ENCODE measurements at regions not wholly inside any gene's neighbourhood (a gene's known extent, or its start where the extent isn't known, plus 50 kb on each side); places are given as distances from the start of the nearest gene placed in this dataset.

DNA sequence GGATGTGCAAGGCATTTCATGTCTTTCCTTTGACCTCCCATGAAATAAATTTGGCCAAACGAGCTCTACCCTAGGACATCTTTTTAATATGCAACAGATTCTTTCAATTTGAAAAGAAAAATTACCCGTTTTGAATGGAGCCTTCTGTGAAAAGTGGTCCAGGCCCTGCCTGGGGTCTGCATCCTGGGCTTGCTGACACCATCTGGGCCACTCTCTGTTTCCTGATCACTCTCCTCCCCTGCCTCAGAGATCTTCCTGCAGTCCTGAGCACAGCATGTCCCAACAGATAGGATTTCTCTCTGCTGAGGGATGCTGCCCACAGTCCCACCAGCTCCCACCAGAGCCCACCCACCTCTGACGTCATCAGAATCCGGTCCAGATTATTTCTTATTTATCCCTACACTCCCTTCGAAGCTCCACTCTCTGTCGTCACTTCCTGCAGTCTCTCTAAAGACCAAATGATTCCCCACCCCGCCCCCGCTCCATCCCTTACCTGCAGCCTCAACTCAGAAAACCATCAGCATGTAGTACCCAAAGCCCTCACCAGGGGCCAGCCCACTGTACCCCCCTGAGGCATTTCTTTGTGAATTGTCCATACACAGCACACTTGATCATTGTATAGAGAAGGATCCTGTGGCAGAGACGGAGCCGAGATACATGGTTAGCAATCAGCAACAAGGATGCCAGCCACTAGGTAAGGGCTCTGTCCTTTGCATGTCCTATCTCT lies 192.1 kb upstream of the MGMT start:
- no peak for DNase-seq

DNA sequence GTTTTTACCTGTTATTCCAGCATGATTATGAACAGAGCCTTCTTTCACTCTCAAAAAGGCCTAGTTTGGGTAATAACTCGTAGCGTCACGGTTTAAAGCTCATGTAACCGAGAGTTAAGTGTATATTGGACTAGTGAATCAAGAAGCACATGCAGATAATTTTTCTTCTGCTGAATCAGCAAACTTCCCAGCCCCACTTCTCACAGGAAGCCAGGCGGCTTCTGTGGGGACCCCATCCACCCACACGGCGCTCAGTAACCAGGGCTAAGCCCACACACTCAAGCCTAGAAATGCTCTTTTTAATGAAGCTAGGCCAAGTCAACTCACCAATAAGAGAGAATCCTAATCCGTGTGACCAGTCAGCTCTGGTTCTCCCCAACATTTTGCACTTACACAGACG lies 191.2 kb upstream of the MGMT start:
- DNase-seq: no peak

DNA sequence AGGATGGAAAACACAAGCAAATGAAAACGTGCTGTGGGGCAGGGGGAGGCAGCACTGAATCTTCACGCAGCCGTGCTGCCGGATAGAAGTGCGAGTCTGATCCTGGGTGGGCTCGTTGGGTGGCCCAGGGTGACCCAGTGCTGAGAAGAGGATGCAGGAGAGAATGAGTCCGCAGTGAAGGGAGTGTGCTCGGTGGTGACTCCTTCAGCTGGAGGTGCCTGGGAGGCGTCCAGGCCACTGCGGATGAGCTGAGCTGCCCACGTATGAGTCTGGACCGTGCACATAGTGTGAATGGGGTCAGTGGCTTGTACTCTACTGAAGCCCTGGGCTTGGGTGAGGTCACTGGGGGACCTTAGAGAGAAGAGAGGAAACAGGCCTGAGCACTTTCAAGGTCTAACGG lies 190.0 kb upstream of the MGMT start:
- no peak for DNase-seq

DNA sequence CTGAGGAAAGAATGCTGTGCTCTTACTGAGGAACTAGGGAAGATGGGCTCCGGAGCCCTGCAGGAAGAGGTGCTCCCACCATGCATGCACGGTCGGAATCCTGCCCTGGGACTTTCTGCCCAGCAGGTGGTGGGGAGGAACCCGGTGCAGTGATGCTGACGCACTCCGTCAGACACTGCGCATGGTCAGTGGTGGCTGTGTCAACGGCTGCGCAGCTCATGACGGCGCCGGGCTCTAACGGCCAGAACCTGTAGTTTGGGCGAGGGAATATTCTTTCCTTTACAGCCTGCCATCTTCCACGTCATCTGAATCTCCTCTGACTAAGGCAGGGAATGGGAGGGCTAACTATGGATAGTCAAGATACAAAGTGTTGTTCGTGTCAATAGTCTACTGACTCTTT lies 189.2 kb upstream of the MGMT start:
- no peak for DNase-seq

DNA sequence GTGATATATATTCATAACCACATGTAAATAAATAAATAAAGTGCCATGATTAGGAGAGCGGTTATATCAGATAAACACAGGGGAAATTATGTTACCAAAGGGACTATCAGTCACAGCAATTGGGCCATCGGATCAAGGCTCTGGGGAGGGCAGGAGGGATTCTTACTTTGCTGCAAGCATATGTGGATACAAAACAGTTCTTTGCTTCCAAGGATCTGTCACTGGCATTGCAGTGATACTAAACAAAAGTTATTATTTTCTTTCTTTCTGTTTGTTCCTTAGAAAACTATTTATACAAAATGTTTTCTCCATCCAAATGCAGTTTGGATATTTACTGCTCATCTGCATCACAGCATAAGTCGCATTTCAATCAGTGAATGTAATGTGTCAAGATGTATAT lies 188.4 kb upstream of the MGMT start:
- no peak for DNase-seq

DNA sequence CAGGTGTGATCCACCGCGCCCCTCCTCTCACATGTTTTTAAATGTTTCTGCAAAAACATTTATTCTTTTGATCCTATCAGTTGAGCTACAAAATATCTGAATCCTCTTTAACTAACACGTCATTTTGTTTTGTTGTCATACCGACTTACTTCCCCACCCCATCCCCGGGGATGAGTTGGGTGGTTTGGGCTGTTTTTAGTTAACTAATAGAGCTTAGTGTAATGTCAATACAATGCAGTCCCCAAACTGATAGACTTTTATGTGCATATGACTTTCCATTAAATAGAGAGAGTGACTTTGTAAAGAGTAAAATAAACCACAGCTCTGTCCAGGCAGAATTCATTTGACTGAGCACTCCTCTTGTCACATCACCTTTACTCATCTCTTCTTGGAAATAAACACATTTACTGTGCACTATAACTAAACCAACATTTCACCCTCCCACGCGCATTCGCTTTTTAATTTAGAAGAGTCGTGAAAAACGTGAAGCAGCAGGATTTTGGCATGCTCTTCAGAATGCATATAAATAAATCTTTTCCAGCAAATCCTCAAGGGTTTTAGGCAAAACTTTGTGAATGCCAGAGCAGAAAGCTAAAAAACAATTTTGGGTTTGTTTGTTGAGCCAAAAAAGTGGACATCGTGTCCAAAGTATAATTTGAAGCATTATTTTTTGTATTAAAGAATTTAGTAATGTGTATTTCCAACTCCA lies 187.4 kb upstream of the MGMT start:
- DNase-seq: no peak

DNA sequence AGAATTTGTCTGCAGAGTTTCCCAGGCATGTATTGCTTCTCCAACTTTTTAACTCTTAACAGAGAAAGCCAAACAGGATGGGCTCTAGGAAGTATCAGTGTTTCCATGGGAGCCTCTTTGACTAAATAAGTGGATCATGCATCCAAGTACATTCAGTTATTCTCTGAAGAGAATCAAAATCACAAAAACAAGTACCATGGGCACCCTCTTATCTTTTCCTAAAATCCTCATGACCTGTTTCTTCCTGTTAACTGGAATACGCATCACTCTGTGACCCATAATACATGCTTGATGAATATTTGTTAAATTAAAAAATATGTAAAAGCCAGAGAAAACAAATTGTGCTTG lies 186.9 kb upstream of the MGMT start:
- no peak for DNase-seq

DNA sequence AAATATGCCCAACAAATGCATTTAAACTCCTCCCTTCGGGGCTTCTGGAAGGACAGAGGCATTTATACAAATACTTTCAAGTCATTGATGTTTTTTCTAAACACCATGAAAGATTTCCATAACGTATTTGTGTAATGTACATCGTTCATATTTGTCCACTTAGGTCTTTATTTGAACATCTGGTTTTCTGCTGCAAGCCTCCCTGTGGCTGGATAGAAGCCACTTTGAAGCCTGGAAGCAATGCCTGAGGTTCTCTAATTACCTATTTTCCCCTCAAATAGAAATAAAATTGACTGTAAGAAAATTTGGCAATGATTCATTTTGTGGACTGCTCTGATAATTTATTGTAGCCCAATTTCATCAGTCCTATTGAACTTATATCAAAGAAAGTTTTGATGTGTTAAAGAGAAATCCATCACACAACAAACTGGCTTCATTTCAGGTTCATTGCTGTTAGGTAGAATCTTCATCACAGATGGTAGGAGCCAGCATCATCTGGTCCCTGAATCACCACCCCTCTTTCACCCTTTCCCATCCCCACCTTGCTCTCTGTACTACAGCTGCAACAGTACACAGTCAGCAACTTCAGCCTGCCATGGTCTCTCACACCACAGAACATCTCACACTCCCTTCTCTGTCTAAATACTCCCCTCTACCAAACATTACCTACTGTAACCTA lies 186.0 kb upstream of the MGMT start:
- DNase-seq: no peak

DNA sequence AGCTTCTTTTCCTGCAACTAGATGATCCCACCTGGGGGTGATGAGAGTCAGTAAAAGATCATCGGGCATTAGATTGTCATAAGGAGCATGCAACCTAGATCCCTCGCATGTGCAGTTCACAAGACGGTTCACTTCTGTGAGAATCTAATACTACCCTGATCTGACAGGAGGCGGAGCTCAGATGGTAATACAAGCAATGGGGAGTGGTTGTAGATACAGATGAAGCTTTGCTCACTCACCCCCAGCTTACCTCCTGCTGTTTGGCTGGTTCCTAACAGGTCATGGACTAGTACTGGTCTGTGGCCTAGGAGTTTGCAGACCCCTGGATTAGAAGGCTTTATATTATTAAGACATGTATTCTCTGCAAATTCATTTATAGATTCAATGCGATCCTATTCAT lies 181.6 kb upstream of the MGMT start:
- DNase-seq: no peak

DNA sequence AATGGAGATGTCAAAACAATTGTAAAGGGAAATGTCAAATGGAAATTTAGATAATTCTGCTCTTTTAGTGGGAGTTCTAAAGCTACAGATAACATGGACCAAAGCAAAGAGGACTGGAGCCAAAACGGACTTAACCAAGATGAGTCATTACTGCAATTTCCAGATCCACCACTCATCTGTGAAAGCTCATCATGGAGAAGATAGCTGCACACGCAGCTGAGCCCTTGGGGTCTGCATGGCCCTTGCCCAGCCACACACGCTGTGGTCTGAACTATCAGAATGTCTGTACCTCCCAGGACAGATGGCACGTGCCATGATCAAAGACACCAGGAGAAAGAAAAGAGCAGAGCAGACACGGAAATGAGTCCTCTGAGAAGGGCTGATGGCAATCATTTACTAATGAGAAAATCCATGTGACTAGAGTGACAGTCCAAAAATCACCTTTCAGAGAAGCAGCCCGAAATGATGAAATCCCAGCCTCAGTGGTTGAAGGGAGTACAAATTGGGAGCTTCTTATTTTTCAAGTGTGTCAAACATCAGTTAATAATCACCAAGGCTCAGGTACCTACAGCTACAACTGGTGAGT lies 177.9 kb upstream of the MGMT start:
- DNase-seq: no peak

DNA sequence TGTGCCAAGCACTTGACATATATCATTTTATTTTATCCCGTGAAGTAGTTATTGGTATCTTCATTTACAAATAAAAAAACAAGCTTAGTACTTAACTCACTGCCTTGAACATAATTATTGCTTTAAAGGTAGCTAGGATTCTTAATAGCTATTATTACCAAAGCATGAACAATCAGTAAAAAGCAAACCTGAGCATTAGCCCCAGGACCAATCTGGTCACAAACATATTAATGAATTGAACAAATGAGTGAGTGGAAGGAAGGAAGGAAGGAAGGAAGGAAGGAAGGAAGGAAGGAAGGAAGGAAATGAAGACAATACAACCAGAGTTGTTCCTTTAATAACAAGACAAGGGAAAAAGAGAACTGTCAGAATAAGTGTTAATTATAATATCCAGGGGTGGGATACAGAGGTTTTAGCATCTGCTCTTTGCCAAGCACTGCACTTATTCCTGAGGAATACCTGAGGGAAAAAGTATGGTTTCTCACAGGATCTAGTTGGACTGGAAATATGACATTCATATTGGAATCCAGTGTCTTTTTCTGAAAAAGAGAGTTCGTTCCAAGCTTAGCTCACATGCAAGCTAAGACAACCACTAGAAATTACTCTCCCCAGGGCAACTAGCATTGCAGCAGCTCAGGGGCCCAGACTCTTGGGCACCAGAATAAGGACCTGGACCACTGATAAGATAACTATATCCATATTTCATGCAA lies 172.9 kb upstream of the MGMT start:
- no peak for DNase-seq

DNA sequence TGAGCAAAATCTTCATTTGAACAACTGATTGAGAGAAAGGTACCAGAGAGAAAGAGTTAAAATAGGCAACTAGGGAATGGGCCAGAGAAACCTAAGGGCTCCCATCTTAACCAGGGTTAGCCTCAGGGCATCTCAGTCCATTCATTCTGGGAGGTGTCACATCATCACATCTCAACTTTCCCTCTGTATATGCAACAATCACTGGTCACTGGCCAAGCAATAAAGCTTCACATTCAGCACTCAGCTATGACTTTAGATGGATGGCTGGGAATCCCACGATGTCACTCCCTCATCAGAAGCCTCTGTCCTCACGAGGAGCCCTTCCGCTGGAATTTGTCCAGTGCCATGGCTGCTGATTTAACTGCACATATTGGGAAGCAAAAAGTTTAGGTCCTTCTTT lies 172.1 kb upstream of the MGMT start:
- DNase-seq: no peak

DNA sequence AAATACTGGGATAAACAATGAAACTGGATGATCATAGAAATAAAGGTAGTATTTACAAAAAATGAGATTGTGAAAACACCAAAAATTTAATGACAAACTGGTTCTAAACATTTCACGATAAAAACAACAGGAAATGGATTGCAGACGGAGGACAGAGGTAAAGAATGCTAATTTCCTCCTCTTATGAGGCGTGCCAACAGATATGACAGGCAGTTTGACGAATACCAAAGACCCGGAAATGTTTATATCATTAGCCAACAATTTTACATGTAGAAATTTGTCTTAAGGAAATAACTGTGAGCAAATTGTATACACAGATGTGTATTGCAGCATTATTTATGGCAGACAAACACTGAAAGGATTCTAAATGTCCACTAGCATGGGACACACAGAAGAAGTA lies 162.0 kb upstream of the MGMT start:
- no peak for DNase-seq

DNA sequence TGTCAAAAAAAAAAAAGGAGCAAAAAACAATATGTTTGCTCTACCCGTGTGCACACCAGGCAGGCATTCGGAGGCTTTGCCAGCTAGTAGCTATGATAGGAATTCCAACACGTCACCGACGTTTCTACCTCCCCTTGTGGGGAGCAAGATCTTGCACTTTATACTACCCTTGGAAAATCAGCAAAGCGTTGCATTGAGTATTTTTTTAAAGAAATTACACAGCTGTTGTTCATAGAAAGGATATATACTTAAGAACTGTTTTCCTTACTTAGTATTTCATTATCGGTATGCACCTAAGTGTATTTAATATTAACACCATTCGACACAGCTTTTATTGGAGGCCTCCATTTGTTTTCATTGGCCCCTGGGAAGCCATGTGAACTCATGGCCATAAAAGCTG lies 159.9 kb upstream of the MGMT start:
- DNase-seq: no peak

DNA sequence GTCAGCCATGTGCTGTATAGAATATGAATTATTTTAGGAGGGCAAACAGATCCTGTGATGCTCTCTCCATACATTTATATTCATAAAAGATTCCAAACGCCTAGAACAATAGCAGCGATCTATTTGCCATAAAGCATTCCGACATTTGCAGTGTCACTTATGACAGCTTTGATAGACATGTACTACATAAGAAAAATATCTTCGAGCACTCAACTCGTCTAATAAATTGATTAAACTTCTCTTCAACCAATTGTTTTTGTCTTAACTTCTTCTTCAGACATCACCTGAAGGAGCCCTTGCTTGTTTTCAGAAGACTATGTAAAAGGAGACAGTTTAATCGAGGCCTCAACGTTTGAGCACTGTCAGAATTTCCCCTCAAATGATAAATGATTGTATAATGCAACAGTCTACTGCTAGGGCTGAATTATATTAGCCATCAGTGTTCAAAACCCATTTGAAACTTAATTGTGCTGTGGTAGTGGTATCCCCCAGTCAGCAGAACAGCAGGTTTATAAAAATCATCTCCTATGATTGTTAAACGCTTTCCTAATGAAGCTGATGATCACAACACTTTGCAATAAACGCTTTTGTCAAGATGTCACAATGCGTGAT lies 158.0 kb upstream of the MGMT start:
- DNase-seq: no peak

DNA sequence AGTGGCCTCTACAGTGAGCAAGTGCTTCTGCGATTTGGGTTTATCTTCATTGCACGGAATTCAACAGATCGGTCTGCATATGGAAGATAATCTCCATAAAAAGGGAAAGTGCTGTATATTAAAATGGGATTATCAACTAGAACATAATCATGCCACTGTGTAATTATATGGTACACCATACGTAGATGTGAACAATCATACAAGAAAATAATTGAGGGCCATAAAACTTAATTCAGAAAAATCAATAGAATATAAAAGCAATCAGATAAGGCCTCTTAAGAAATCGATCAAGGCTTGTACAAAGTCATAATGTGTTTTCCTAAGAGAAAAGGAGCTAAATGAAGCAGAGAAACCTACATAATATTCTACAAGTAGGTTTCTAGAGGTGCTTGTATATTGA lies 157.5 kb upstream of the MGMT start:
- DNase-seq: no peak

DNA sequence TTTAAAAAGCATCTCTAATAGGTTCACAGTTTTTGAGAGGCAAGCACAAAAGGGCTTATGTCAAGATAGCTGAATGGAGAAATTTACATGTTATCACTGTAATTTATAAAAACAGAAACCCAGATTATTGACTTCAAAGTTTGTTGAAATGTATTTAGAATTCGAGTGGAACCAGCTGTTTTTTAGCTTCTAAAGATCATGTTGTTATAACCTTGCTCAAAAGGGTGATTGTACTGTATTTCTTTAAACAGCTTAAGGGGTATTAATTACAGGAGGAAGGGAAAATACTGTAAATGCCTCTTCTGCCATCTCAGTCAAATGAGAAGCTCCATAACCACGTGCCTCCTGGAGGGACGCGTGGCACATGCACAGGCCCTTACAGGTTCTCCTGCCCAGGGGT lies 156.2 kb upstream of the MGMT start:
- no peak for DNase-seq

DNA sequence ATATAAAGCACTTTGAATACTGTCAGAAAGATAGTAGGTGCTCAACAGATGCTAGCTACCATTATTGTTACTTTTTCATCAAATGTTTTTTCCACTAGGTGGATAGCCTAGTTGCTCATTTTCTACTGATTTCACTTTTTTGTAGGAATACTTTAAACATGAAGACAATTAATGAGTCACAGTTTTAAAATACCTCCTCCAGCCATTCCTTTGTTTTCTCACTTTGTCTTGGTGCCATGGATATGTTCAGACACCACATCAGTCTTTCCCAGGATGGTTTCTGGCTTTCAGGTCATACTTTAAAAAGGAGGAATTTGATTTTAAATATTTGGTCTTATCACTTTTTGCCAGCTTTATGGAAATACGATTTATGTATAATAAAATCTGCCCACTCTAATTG lies 147.1 kb upstream of the MGMT start:
- no peak for DNase-seq

DNA sequence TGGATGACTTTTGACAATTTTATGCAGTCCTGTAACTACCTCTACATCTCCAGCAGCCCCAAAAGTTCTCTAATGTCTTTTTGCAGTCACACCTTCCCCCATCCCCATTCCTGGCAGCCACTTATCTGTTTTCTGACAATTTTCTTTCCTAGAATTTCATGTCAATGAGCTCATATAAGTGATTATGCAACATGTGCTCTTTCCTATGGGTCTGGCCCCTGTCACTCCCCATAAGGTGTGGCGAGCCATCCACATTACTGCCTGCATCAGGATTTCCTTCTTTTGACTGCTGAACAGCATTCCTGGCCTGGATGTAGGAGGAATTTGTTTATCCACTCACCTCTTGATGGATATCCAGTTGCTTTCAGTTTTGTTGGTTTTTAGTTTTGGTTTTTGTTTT lies 146.7 kb upstream of the MGMT start:
- DNase-seq: no peak

DNA sequence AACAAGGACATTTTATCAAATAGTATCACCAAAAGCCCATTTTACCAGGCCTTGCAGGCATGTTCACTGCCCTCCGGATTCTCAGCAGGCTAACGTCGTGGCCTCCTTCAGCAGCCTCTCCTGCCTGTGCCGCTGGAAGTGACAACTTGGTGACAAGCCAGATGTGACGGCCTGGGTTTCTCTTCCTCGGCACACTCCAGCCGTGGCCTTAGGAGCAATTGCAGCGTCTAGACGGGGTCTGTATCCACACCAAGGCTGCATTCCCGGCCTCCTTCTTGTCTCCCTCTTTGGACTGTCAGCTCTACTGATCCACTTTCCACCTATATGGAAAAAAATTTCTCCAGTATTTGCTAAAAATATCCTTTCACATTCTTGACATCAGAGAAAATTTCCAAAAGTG lies 145.3 kb upstream of the MGMT start:
- no peak for DNase-seq

DNA sequence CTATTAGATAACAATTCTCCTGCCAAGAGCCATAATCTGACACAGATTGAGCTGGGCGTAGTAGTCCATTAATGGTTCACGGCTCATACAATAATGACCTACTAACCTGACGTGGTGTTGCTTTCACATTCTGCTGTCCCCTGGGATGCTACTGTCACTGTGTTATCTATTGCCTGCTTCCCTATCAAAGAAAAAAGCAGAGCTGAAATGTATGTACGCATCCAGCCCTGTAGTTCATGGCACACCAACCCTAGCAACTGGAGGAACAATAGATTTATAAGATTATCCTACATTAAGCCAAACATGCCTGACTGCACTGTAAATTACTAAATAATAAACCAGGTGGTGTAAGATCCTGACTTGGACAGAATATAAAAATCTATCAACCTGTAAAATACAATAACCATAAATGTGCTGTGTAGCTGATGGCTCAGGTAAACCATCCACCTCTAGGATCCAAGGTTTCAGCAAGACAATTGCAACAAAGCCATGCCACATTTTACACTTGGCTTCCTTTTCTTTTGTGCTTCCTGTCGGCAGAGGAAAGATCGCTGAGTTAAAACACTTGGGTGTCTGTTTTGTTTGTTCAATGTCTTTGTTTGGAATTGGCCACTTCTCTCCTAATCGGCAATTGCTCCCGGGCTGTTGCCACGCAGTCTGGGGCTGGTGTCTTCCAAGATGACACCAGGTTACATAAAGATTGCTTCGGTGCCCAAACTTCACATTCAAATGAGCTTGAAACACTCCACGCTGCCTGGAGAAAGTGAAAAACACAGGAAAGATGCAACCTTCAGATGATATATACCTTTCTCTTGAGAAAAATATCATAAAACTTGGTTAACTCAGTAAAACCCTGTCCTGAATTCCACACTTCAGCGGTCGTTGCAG lies 143.9 kb upstream of the MGMT start:
- no peak for DNase-seq

DNA sequence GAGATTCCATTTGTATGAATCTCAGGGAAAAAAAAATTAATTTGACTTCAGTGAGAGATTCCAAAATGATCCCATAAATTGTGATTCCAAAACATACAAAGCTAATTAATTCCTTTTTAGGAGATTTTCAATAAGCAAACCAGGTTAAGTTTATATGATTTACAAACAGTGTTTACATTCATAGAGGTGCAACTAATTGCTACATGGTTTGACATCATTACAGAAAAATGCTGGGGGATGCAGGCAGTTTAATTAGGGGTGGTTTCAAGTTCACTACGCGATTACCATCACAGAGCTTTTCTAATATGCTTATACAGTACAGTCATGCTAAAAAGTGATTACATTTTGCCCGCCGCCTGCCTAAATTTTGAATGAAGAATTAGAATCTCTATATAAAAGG lies 143.2 kb upstream of the MGMT start:
- DNase-seq: no peak
